Nephron (organoid): ENCODE measurements at regions not wholly inside any gene's neighbourhood (a gene's known extent, or its start where the extent isn't known, plus 50 kb on each side); places are given as distances from the start of the nearest gene placed in this dataset.

Source experiments
- H3K27ac Mint-ChIP-seq, 3 experiments: 2 replicates each; pipeline ENCODE4 v1.8.0; 2020; ENCODE audit warnings: mixed read lengths in 3 of 3, mild to moderate bottlenecking in 2 of 3, moderate library complexity in 1 of 3
- H3K27me3 Mint-ChIP-seq: 2 replicates; pipeline ENCODE4 v1.8.0; 2021; ENCODE audit warnings: low read depth, mild to moderate bottlenecking, moderate library complexity, mixed read lengths
- H3K36me3 Mint-ChIP-seq: 2 replicates; pipeline ENCODE4 v1.8.0; 2020; ENCODE audit warnings: low read depth, mixed read lengths
- H3K4me1 Mint-ChIP-seq: 2 replicates; pipeline ENCODE4 v1.8.0; 2020; ENCODE audit warnings: mixed read lengths
- H3K4me3 Mint-ChIP-seq, 3 experiments: 2 replicates each; pipeline ENCODE4 v1.8.0; 2020; ENCODE audit warnings: mild to moderate bottlenecking in 3 of 3, mixed read lengths in 3 of 3, moderate library complexity in 2 of 3
- H3K9me3 Mint-ChIP-seq: 2 replicates; pipeline ENCODE4 v1.8.0; 2020; ENCODE audit warnings: mixed read lengths
- TF ChIP-seq, protein P1 (sequence below), 3 experiments: fragments of 200-600 bp; sonication (generic); IDR thresholded peaks; one replicate each; pipeline ENCODE4 v1.5.0; 2021; ENCODE audit warnings: antibody characterized with exemption in 3 of 3; ENCODE audit not compliant: unreplicated experiment in 3 of 3

DNA sequence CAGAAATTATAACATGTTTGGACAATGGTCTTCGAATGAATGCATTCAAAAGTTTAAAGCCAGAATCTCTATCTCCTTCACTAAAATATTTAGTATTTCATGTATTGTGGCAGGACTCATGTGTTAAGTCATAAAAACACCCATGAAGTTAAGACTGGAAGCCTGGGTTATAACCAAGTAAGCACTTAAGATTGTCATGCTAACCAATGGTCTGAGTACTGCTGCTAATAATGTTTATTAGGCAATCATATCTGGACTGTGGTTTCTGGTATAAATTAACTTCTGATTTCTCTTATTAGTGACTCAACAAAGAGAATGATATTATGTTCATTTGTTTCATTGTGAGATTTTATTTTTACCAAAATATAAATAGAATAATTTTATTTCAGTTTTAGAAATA lies 297.9 kb upstream of the EDIL3 start:
- Mint-ChIP-seq H3K4me1 (no peaks in the 10 kb centered on the region), H3K9me3 (no peaks in the 10 kb centered on the region), H3K27me3 (no peaks in the 10 kb centered on the region)

DNA sequence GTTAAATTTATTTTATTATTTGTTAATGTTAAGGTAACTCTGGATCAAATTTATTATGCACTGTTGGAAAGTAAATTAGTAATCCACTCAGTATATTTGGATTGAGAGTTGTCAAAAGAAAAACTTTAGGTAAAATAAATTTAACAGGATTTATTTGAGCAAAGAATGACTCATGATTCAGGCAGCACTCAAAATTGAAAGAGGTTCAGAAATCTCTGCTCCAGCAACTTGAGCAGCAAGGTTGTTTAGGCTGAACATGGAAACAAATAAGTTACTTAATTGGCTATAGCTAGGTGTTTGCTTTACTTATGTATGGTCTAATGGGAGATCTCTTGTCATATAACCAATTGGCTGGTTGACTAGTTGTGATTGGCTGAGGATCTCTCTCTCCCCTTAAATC lies 296.2 kb upstream of the EDIL3 start:
- no peaks in the 10 kb centered on the region for H3K27me3 Mint-ChIP-seq

More for the DNA sequence above, 297.9 kb upstream of the EDIL3 start:
- Mint-ChIP-seq H3K27ac (no peak overlapping the region), H3K4me3 (no peak overlapping the region), H3K36me3 (no peaks in the 10 kb centered on the region)
- TF ChIP-seq, protein P1, sequence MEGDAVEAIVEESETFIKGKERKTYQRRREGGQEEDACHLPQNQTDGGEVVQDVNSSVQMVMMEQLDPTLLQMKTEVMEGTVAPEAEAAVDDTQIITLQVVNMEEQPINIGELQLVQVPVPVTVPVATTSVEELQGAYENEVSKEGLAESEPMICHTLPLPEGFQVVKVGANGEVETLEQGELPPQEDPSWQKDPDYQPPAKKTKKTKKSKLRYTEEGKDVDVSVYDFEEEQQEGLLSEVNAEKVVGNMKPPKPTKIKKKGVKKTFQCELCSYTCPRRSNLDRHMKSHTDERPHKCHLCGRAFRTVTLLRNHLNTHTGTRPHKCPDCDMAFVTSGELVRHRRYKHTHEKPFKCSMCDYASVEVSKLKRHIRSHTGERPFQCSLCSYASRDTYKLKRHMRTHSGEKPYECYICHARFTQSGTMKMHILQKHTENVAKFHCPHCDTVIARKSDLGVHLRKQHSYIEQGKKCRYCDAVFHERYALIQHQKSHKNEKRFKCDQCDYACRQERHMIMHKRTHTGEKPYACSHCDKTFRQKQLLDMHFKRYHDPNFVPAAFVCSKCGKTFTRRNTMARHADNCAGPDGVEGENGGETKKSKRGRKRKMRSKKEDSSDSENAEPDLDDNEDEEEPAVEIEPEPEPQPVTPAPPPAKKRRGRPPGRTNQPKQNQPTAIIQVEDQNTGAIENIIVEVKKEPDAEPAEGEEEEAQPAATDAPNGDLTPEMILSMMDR (IDR thresholded peaks at IDR 0.05; ENCODE audit: unreplicated experiment in 3 of 3), result no peak

DNA sequence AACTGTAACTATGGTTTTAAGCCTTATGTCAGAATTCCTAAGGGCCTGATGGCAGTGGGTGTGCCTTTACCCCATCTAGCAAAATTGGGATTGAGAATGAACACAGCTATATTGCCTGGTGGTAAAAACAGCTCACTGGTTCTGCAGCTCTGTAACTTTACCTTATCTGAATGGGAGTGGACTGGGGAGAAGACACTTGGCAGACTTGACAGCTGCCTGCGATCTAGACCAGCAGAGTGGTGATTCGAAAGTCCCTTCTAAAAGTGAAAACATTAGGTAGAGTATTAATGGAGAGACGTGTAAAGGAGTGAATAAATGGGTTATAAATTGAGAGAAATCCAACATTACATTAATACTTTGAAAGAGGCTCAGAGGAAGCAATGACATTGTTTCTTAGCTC lies 289.1 kb upstream of the EDIL3 start:
- Mint-ChIP-seq H3K36me3 (no peaks in the 10 kb centered on the region), H3K27ac (no peak overlapping the region), H3K9me3 (peaks cover 9% of the 10 kb centered on the region), H3K27me3 (no peaks in the 10 kb centered on the region), H3K4me3 (no peak overlapping the region), H3K4me1 (no peaks in the 10 kb centered on the region)
- TF ChIP-seq, protein P1 (IDR thresholded peaks at IDR 0.05; ENCODE audit: unreplicated experiment in 3 of 3), result no peak

More for the DNA sequence above, 296.2 kb upstream of the EDIL3 start:
- Mint-ChIP-seq H3K4me1 (no peaks in the 10 kb centered on the region), H3K36me3 (no peaks in the 10 kb centered on the region), H3K4me3 (no peak overlapping the region), H3K27ac (no peak overlapping the region), H3K9me3 (no peaks in the 10 kb centered on the region)
- TF ChIP-seq, protein P1 (IDR thresholded peaks at IDR 0.05; ENCODE audit: unreplicated experiment in 3 of 3), result no peak

DNA sequence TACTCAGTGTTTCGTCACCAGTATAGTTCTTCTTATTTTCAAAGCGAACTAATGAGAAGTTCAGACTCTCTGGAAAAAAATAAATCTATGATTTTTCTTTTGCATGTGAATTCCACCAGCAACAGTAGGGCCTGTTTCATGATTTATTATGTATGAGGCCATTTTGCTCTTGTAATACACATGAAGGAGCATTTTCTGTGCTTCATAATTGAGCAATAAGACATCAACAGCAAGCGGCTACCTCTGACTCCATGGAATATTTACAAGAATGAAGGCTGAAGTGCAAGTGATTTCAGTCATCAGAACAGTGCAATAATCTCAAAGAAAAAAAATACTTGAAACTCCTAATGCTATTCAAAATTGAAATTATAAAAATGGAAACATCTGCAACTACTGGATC lies 282.9 kb upstream of the EDIL3 start:
- H3K36me3 Mint-ChIP-seq, result no peaks in the 10 kb centered on the region
- no peak overlapping the region for H3K4me3 Mint-ChIP-seq
- TF ChIP-seq, protein P1 (IDR thresholded peaks at IDR 0.05; ENCODE audit: unreplicated experiment in 3 of 3), result no peak
- no peaks in the 10 kb centered on the region for H3K4me1 Mint-ChIP-seq
- H3K9me3 Mint-ChIP-seq, result peaks cover 12% of the 10 kb centered on the region
- H3K27ac Mint-ChIP-seq, result no peak overlapping the region
- no peaks in the 10 kb centered on the region for H3K27me3 Mint-ChIP-seq

DNA sequence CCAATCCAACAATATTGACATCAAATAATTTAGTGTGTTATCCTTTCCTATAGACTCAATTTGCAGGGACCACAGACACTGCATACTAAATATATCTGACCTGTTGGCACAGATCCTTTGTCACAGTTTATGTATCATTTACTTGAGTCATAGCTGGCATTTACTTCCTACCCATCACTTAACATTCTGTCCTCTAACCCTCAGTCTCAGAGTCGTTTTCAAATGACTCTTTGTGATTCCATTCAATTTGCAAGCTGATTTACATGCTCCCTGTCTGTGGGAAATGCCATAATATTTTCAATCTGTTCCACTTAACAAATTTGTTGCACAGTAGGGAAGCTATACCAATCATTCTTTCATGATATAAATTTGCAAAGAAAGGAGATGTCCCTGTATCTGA lies 265.7 kb upstream of the EDIL3 start:
- Mint-ChIP-seq H3K27ac (no peak overlapping the region), H3K4me3 (no peak overlapping the region), H3K27me3 (no peaks in the 10 kb centered on the region), H3K9me3 (no peaks in the 10 kb centered on the region), H3K36me3 (no peaks in the 10 kb centered on the region), H3K4me1 (no peaks in the 10 kb centered on the region)
- TF ChIP-seq, protein P1 (IDR thresholded peaks at IDR 0.05; ENCODE audit: unreplicated experiment in 3 of 3), result no peak

DNA sequence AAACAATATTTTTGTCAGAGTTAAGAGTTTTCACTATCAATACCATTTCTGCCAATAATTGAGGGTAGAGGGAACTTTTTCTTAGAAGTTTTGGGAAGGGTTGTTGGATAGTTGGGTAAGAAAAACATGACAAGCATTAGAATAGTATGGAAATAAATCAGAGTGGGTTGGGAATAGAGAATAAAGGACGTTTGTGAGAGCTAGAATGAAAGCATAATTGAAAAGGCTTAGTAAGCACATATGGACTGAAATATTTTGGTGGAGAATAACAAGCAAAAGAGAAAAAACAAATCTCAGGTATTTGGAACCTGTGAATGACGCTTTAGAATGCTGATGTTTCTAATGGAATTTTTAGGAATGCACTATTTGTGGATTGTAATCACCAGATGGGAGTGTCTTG lies 262.9 kb upstream of the EDIL3 start:
- H3K36me3 Mint-ChIP-seq, result no peaks in the 10 kb centered on the region
- no peaks in the 10 kb centered on the region for H3K27me3 Mint-ChIP-seq
- TF ChIP-seq, protein P1 (IDR thresholded peaks at IDR 0.05; ENCODE audit: unreplicated experiment in 3 of 3), result no peak
- H3K4me3 Mint-ChIP-seq, result no peak overlapping the region
- no peak overlapping the region for H3K27ac Mint-ChIP-seq
- H3K9me3 Mint-ChIP-seq, result no peaks in the 10 kb centered on the region
- H3K4me1 Mint-ChIP-seq, result no peaks in the 10 kb centered on the region
